ENCODE measurements at regions not wholly inside any gene's neighbourhood (a gene's known extent, or its start where the extent isn't known, plus 50 kb on each side); places are given as distances from the start of the nearest gene placed in this dataset.
"Not testable (repeated sequence)": the region's sequence is repeated elsewhere in the genome, so short reads cannot be mapped to it uniquely, and the experiment has no call there.

DNA sequence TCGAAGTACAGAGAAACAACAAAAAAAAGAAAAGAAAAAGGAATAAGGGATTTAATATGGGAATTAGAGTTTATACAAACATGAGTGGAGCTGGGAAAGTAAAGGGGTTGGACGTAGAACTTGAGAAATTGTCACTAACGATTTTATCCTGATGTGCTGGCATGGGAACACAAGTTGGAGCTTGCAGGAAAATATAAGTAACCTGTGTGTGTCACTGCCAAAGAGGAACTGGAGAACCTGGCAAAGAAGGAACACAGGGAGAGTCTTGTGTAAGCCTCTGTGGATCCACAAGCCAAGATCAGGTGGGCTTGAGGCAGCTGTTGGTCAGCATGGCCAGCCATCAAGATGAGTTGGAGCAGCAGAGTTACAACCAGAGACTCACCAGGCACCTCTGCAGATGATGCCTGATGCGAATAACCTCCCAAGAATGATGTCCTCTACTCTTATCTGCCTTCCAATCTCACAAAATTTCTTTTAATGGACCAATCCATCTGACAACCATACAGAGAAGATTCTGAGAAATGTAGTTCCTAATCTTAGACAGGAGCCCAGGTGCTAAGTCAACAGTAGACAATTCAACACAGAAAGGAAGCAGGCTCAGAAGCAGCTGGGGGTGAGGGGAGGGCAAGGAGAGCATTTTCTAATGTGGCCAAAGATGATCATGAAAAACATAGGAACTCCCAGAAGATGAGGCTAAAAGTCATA, 77.0 kb upstream of the SPOPL start:
- Histone ChIP-seq H3K36me3 (no peaks in the 10 kb centered on the region), H3K27me3 (no peaks in the 10 kb centered on the region), H3K9me3 (peaks cover 0 to 11% (median 4%) of the 10 kb centered on the region in 4 donors), H3K27ac (replicated peaks in 1 of 4) (no peak overlapping the region), H3K4me1 (peaks cover 0 to 7% (median 2%) of the 10 kb centered on the region in 4 donors), H3K4me3 (no peak overlapping the region)
- 93% methylated on average over 4 of the region's 4 CpGs for WGBS
- TF ChIP-seq POLR2AphosphoS5 (IDR thresholded peaks at IDR 0.05): no peak
- no peak for TF ChIP-seq EP300 (IDR thresholded peaks at IDR 0.05)
- no peak for TF ChIP-seq POLR2A (IDR thresholded peaks at IDR 0.05; ENCODE audit: low read depth)
- intact Hi-C loops (cut with DNase I): no loop called here
- DNase-seq (ENCODE audit: extremely low spot score): no peak

DNA sequence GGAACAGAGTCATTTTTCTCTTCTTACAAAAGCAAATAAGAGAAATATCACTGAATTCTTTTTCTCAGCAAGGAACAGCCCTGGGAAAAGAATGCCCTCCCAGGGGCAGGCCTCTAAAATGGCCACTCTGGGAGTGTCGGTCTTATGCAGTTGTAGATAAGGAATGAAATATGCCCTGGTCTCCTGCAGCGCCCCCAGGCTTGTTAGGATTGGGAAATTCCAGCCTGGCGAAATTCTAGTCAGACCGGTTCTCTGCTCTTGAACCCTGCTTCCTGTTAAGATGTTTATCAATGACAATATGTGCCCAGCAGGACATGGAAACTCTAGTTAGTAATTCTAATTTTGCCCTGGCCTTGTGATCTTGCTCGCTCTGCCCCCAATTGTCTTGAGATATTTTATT, 75.5 kb upstream of the SPOPL start:
- H3K4me1 ChIP-seq; intact Hi-C loops (cut with DNase I); H3K27ac ChIP-seq (replicated peaks in 1 of 4); H3K4me3 ChIP-seq; H3K36me3 ChIP-seq; DNase-seq (ENCODE audit: extremely low spot score); H3K27me3 ChIP-seq: not testable (repeated sequence)
- WGBS: 88% methylated on average over 5 of the region's 5 CpGs
- peaks cover 0 to 11% (median 4%) of the 10 kb centered on the region in 4 donors for H3K9me3 ChIP-seq

DNA sequence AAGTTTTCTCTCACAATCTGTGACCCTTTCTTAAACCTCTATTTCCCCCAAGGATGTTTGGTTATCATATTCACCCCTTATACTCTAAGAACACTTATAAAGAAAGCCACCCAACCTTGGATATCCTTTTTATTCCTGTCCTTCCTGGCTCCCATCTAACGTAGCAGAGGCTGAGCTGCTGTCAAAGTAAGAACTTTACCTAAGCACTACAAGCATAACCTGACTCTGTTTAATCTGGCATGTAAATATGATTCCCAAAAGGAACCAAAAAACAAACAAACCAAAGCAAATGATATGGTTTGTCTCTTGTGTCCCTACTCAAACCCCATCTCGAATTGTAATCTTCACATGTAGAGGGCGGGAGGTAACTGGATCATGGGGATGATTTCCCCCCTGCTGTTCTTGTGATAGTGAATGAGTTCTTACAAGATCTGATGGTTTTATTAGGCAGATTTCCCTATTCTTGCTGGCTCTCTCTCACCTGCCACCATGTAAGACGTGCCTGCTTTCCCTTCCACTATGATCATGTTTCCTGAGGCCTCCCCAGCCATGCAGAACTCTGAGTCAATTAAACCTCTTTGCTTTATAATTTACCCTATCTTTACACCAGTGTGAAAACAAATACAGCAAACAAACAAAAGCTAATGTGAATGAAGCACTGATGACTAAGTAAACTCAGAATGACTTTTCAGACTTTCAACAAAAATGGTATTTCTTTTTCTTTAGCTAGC, 72.7 kb upstream of the SPOPL start:
- no peak for DNase-seq (ENCODE audit: extremely low spot score)
- WGBS: 93% methylated on average over 4 of the region's 4 CpGs
- no peak for TF ChIP-seq POLR2A (IDR thresholded peaks at IDR 0.05; ENCODE audit: low read depth)
- no peak for TF ChIP-seq POLR2AphosphoS5 (IDR thresholded peaks at IDR 0.05)
- TF ChIP-seq EP300 (IDR thresholded peaks at IDR 0.05): no peak
- TF ChIP-seq, protein P1, sequence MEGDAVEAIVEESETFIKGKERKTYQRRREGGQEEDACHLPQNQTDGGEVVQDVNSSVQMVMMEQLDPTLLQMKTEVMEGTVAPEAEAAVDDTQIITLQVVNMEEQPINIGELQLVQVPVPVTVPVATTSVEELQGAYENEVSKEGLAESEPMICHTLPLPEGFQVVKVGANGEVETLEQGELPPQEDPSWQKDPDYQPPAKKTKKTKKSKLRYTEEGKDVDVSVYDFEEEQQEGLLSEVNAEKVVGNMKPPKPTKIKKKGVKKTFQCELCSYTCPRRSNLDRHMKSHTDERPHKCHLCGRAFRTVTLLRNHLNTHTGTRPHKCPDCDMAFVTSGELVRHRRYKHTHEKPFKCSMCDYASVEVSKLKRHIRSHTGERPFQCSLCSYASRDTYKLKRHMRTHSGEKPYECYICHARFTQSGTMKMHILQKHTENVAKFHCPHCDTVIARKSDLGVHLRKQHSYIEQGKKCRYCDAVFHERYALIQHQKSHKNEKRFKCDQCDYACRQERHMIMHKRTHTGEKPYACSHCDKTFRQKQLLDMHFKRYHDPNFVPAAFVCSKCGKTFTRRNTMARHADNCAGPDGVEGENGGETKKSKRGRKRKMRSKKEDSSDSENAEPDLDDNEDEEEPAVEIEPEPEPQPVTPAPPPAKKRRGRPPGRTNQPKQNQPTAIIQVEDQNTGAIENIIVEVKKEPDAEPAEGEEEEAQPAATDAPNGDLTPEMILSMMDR (IDR thresholded peaks at IDR 0.05): no peak
- Histone ChIP-seq H3K36me3 (no peaks in the 10 kb centered on the region), H3K27me3 (no peaks in the 10 kb centered on the region), H3K9me3 (peaks cover 0 to 11% (median 4%) of the 10 kb centered on the region in 4 donors), H3K4me1 (no peaks in the 10 kb centered on the region), H3K27ac (replicated peaks in 1 of 4) (no peak overlapping the region), H3K4me3 (no peak overlapping the region)
- intact Hi-C loops (cut with DNase I): no loop called here

DNA sequence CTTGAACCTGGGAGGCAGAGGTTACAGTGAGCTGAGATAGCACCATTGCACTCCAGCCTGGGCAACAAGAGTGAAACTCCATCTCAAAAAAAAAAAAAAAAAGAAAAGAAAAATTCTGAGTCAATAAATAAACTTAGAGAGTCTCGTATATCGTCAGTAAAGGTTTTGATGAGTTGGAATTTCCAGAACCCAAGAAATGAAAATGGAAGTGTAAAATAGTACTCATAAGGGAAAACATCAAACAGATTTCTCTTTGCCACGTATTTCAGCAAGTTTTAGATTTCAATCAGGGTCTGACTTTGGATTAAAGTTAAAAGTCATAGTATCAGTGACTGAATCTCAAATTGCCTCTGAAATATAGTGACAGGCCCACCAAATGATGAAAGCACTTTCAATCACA, 71.4 kb upstream of the SPOPL start:
- no peak for DNase-seq (ENCODE audit: extremely low spot score)
- no peak for TF ChIP-seq EP300 (IDR thresholded peaks at IDR 0.05)
- TF ChIP-seq, protein P1 (IDR thresholded peaks at IDR 0.05): no peak
- no peak for TF ChIP-seq POLR2A (IDR thresholded peaks at IDR 0.05; ENCODE audit: low read depth)
- no peak for TF ChIP-seq POLR2AphosphoS5 (IDR thresholded peaks at IDR 0.05)
- Histone ChIP-seq H3K27ac (replicated peaks in 1 of 4) (no peak overlapping the region), H3K4me1 (no peaks in the 10 kb centered on the region), H3K36me3 (no peaks in the 10 kb centered on the region), H3K27me3 (no peaks in the 10 kb centered on the region), H3K4me3 (no peak overlapping the region), H3K9me3 (peaks cover 0 to 11% (median 4%) of the 10 kb centered on the region in 4 donors)
- WGBS: 61% methylated on average over 3 of the region's 3 CpGs
- intact Hi-C loops (cut with DNase I): no loop called here

DNA sequence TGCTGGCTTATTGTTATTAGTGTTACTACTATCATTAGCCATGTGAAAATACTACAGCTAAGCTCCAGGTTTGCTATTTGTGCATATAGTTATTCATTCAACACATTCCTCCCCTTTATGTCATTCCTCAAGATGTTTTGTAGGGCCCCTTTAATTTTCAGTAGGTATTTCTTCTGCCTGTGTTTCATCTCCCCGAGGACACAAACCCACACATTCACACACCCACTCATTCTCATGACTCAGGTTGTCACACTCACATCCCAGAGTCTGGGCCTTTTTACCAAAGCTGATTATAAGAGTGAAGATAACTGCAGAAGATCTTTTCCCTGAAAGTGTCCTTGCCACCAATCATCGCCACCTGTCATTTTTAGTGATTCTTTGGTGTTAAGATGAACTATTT, 68.6 kb upstream of the SPOPL start:
- 73% methylated on average over 2 of the region's 2 CpGs for WGBS
- H3K27me3 ChIP-seq: no peaks in the 10 kb centered on the region
- TF ChIP-seq, protein P1 (IDR thresholded peaks at IDR 0.05): no peak
- TF ChIP-seq EP300 (IDR thresholded peaks at IDR 0.05) (no peak), POLR2A (IDR thresholded peaks at IDR 0.05; ENCODE audit: low read depth) (no peak), POLR2AphosphoS5 (IDR thresholded peaks at IDR 0.05) (no peak)
- H3K36me3 ChIP-seq: no peaks in the 10 kb centered on the region
- no peaks in the 10 kb centered on the region for H3K9me3 ChIP-seq
- no peak for DNase-seq (ENCODE audit: extremely low spot score)
- no peaks in the 10 kb centered on the region for H3K4me1 ChIP-seq
- no peak overlapping the region for H3K4me3 ChIP-seq
- H3K27ac ChIP-seq (replicated peaks in 1 of 4): no peak overlapping the region
- intact Hi-C loops (cut with DNase I): no loop called here

All from esophagus muscularis mucosa (tissue), 4 donors.